ENCODE measurements at regions not wholly inside any gene's neighbourhood (a gene's known extent, or its start where the extent isn't known, plus 50 kb on each side); places are given as distances from the start of the nearest gene placed in this dataset.
A peak's percentile ranks its signal among the peaks of the same experiment; 100 is the strongest.

DNA sequence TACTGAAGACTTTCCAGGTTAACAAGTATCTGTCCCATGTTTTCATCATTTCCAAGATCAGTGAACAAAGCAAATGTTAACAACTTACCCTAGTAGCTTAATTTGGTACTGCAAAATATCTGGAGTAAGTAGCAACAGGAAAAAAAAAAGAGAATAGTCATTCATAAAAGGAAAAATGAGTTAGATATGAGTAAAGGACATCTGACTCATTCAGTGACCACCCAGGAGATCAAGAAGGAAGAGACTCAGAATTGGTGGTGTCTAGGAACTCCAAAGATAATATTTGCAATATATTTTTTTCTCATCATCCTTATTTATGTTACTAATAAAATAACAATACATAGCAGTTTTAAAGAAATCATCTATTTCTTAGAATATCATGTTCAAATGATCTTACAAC is 253.8 kb upstream of the COL8A1 start:
- Histone ChIP-seq H3K4me1 (replicated peaks) (peaks cover 18% of the 10 kb centered on the region), H3K36me3 (no peaks in the 10 kb centered on the region), H3K4me3 (no peak overlapping the region), H3K27ac (no peak overlapping the region), H3K27me3 (replicated peaks) (no peaks in the 10 kb centered on the region), H3K9me3 (replicated peaks) (no peaks in the 10 kb centered on the region)
- peak in 1 of 2 experiments; percentile 49 for DNase-seq (ENCODE audit: low read depth in 1 of 2, low spot score in 2 of 2)

DNA sequence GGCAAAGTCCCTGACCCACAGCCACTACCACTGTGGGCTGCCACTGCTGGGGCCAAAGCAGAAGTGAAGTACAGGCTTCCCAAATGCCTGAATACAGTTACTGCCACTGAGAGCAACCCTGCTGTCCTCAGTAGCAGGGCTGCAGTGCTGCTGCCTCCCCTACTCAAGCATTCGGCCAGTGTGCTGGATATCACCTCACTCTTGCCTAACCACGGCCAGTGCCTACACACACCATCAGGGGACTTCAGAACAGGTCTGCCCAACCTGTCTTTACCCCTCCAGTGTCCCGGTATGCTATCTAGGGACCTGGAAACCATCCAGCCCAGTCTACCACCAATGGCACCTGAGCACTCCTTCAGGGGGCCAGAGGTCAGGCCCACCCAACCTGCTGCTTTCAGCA is 261.5 kb upstream of the COL8A1 start:
- no peaks in the 10 kb centered on the region for H3K4me1 ChIP-seq (replicated peaks)
- H3K27me3 ChIP-seq (replicated peaks): no peaks in the 10 kb centered on the region
- no peak overlapping the region for H3K4me3 ChIP-seq
- no peak for DNase-seq (ENCODE audit: low read depth in 1 of 2, low spot score in 2 of 2)
- H3K36me3 ChIP-seq: no peaks in the 10 kb centered on the region
- H3K27ac ChIP-seq: no peak overlapping the region
- H3K9me3 ChIP-seq (replicated peaks): no peaks in the 10 kb centered on the region

DNA sequence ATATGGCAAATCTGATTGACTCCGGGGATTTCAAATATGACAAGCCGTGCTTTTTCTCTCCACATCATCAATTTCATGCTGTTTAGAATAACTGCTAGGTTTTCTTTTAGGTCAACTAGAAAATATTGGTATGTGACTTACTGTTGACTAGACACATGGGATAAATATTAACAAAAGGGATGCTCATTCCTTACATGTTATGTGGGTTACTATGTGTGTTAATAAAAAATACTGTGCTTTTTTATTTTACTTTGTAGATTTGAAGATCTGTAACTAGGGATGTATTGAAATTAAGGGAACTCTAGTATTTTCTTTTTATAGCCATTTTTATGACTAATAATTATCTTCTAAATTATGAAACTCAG is 264.6 kb upstream of the COL8A1 start:
- Histone ChIP-seq H3K27ac (no peak overlapping the region), H3K4me1 (replicated peaks) (no peaks in the 10 kb centered on the region), H3K27me3 (replicated peaks) (no peaks in the 10 kb centered on the region), H3K36me3 (no peaks in the 10 kb centered on the region), H3K4me3 (no peak overlapping the region), H3K9me3 (replicated peaks) (no peaks in the 10 kb centered on the region)
- DNase-seq (ENCODE audit: low read depth in 1 of 2, low spot score in 2 of 2): no peak

DNA sequence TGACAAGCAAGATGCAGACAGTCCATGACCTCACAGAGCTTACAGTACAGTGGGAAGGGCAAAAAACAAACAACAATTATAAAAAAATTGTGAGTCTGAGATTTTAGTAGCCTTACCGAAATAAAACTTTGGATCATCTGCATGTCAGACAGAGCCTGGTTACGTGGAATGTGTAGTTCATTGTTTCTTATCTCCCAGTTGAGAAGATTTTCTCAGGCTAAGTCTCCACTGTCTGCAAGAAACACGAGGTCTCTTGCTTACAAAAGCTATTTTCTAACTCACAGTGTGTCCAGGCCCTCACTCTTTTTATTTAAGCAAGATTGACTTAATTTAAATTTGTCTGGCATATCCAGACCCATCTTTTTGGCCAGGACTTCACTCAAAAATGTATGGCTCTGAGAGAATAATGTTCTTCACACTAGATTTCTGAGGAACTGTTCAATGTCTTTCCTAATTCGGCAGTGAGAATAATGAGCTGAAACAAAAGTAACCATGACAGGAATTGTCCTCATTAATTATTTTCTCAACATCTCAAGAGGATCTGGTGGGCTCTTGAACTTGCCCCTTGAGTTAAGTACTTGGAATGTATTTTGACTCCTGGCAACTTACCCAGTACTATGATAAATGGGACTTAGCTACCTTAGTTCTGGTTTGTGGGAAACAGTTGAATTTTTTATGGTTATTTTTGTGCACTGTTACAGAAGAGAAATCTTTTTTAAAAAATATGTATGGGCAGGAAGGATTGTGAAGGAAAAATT is 265.1 kb upstream of the COL8A1 start:
- Histone ChIP-seq H3K27me3 (replicated peaks) (no peaks in the 10 kb centered on the region), H3K9me3 (replicated peaks) (no peaks in the 10 kb centered on the region), H3K4me1 (replicated peaks) (no peaks in the 10 kb centered on the region), H3K4me3 (no peak overlapping the region), H3K36me3 (no peaks in the 10 kb centered on the region), H3K27ac (no peak overlapping the region)
- no peak for DNase-seq (ENCODE audit: low read depth in 1 of 2, low spot score in 2 of 2)

DNA sequence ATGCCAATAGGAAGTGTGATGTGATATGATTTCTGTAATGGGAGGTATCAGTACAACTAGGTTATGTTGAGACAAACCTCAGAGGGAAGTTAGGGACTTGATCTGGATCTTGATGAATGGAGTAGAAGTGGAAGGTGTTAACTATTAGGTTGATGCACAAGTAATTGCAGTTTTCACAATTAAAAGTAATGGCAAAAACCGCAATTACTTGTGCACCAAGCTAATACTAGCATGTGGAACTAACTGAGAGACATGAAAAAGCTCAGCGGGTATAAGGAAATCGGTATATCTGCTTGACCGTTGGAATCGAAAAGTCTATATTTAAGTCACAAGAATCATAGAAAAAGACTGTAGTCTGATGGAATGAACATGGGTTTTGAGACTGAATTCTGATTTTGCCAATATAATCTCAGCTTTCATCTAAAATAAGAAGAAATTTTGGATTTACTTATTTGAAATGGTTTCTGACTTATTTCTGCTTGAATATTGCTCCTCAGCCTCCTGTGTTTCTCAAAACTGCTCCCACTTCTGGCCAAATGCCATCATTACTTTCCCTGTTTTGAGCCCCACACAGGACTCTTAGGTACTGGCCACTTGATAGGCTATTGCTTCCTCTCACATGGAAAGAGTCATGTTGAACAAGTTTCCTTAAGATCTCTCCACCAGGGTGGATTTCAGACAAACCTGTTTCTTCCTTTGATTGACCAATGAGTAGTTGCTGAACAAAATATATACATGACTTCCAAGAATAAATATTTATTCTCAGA is 271.5 kb upstream of the COL8A1 start:
- Histone ChIP-seq H3K9me3 (replicated peaks) (no peaks in the 10 kb centered on the region), H3K4me3 (no peak overlapping the region), H3K36me3 (no peaks in the 10 kb centered on the region), H3K27me3 (replicated peaks) (no peaks in the 10 kb centered on the region), H3K27ac (no peak overlapping the region), H3K4me1 (replicated peaks) (0 out of 2 replicates have a peak, but pooled peaks cover 4% of the 10 kb centered on the region)
- no peak for DNase-seq (ENCODE audit: low read depth in 1 of 2, low spot score in 2 of 2)

DNA sequence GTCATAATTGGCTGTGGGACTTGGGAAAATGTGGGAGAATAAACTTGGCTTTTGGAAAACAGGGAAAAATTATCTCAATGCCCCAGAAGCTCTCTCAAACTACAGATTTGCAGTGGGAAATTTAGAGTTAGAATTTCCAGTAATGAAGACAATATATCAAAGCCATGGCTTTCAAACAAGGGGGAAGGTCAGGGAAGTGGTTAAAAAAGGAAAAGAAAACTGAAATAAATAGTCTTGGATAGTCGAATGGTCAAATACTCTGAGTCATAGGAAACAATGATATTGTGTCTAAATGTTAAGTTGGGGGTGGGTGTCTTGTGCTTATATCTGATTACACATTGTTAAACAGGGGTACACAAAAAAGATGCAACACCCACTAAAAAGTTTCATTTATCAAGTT is 272.4 kb upstream of the COL8A1 start:
- no peak overlapping the region for H3K4me3 ChIP-seq
- H3K36me3 ChIP-seq: no peaks in the 10 kb centered on the region
- H3K27ac ChIP-seq: no peak overlapping the region
- 0 out of 2 replicates have a peak, but pooled peaks cover 4% of the 10 kb centered on the region for H3K4me1 ChIP-seq (replicated peaks)
- no peaks in the 10 kb centered on the region for H3K9me3 ChIP-seq (replicated peaks)
- no peaks in the 10 kb centered on the region for H3K27me3 ChIP-seq (replicated peaks)
- DNase-seq (ENCODE audit: low read depth in 1 of 2, low spot score in 2 of 2): no peak

DNA sequence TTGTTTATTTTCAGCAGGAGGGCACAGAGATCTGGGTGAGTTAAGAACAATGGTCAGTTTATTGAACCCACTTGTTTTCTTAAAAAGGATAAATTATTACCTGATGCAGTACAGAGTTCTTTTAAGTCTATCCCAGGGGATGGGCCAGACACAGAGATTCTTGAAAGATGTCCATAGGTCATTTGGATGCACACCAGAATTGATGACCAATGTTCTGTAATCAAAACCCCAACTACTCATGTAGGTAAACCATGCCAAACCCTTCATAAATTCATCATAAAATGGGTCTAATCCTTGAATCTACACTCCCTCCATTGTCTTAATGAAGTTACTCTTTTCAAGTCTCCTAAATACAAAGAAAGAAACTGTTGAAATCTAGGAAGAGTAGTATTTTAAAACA is 273.0 kb upstream of the COL8A1 start:
- H3K36me3 ChIP-seq: no peaks in the 10 kb centered on the region
- no peak for DNase-seq (ENCODE audit: low read depth in 1 of 2, low spot score in 2 of 2)
- no peaks in the 10 kb centered on the region for H3K27me3 ChIP-seq (replicated peaks)
- 0 out of 2 replicates have a peak, but pooled peaks cover 4% of the 10 kb centered on the region for H3K4me1 ChIP-seq (replicated peaks)
- no peak overlapping the region for H3K4me3 ChIP-seq
- no peak overlapping the region for H3K27ac ChIP-seq
- no peaks in the 10 kb centered on the region for H3K9me3 ChIP-seq (replicated peaks)

DNA sequence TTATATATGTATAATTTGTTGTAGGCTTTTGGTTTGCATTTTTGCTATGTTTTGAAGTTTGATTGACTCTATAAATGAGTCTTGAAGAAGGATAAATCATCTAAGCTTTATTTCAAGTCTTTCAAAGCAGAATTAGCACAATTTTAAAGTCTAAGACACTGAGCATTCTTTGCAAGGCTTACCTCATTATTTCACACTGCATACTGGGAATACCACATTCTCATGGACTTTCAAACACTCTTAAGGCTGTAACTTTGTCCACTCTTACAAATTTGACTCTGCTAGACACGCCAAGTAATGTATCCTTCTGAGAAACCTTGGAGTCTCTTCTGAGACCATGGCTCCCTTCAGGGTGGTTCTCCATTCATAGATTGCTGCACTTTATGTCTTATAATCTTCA is 281.3 kb upstream of the COL8A1 start:
- no peaks in the 10 kb centered on the region for H3K36me3 ChIP-seq
- no peak overlapping the region for H3K4me3 ChIP-seq
- H3K9me3 ChIP-seq (replicated peaks): no peaks in the 10 kb centered on the region
- H3K27ac ChIP-seq: no peak overlapping the region
- no peaks in the 10 kb centered on the region for H3K27me3 ChIP-seq (replicated peaks)
- H3K4me1 ChIP-seq (replicated peaks): no peaks in the 10 kb centered on the region
- no peak for DNase-seq (ENCODE audit: low read depth in 1 of 2, low spot score in 2 of 2)

DNA sequence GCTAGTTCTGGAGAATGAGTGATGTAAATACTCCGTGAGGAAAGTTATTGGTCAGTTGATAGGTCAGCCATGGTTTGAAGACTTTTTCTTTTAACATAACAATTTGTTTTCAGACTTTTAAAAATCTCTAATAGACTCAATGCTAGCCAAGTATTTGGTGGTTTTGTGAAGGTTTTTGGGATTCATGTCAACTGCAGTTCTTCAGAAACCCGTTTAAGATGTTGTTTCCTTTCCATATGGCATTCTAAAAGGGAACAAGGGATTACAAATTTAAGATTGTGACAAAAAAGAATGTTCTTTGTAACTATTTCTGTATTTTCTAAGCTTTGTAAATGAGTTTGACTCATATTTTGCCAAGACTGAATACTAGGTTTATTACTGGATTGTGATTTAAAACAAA is 281.7 kb upstream of the COL8A1 start:
- H3K27me3 ChIP-seq (replicated peaks): no peaks in the 10 kb centered on the region
- no peaks in the 10 kb centered on the region for H3K36me3 ChIP-seq
- no peaks in the 10 kb centered on the region for H3K4me1 ChIP-seq (replicated peaks)
- DNase-seq (ENCODE audit: low read depth in 1 of 2, low spot score in 2 of 2): no peak
- H3K27ac ChIP-seq: no peak overlapping the region
- no peaks in the 10 kb centered on the region for H3K9me3 ChIP-seq (replicated peaks)
- no peak overlapping the region for H3K4me3 ChIP-seq

DNA sequence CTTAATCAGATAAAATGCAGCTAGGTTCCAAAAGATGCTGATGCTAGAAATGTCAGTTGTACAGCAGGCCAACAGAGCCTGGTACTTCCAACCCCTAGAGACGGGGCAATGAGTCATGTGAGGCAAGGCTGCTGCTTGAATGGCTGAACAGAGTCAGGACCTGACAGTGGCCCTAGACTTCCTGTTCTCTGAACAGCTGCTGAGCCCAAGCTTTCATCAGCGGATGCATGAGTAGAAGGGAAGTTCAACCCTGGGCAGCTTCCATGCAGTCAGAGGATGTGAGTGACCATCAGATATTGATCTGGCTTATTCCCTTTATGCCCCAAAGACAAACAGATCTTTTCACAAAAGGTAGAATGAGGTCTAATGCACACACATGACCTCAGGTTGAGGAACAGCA is 282.9 kb upstream of the COL8A1 start:
- no peaks in the 10 kb centered on the region for H3K9me3 ChIP-seq (replicated peaks)
- H3K36me3 ChIP-seq: no peaks in the 10 kb centered on the region
- no peak overlapping the region for H3K27ac ChIP-seq
- no peak overlapping the region for H3K4me3 ChIP-seq
- DNase-seq (ENCODE audit: low read depth in 1 of 2, low spot score in 2 of 2): no peak
- no peaks in the 10 kb centered on the region for H3K27me3 ChIP-seq (replicated peaks)
- H3K4me1 ChIP-seq (replicated peaks): no peaks in the 10 kb centered on the region

DNA sequence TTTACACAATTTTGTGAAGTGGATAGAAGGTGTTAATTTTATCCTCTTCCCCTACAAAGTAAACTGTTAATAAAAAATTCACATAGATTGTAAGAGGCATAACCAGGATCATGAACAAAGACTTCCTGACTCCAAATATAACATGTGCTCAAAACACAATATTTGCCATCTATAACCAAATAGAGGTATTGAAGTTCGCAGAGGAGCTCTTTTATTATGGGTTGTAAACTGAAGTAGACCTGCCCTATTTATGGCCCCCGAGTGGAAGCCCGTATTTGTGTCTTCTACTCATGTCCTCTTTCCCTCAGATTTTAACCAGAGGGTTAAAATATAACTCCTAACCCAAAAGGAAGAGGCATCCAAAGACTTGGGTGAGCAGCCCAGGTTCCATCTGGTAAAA is 285.6 kb upstream of the COL8A1 start:
- Histone ChIP-seq H3K36me3 (no peaks in the 10 kb centered on the region), H3K4me1 (replicated peaks) (no peaks in the 10 kb centered on the region), H3K27ac (no peak overlapping the region), H3K4me3 (no peak overlapping the region), H3K9me3 (replicated peaks) (no peaks in the 10 kb centered on the region), H3K27me3 (replicated peaks) (no peaks in the 10 kb centered on the region)
- no peak for DNase-seq (ENCODE audit: low read depth in 1 of 2, low spot score in 2 of 2)

DNA sequence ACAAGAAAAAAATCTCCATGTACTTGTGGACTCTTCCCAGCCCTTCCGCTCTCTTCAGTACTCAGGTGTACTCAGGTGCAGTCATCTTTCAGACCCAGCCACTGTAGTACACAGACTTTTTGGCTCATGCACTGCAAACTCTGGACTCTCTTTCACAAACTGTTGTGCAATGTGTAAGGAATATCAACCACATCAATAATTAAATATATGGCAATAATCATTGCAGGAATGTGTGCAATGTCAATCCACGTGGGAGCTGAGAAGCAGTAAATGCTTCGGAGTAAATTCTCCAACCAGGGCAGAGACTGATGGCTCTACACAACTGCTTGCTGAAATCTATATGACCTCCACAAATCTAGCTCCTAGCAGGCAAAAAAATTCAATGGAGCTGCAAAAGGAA is 287.3 kb upstream of the COL8A1 start:
- H3K27ac ChIP-seq: no peak overlapping the region
- H3K9me3 ChIP-seq (replicated peaks): no peaks in the 10 kb centered on the region
- H3K4me1 ChIP-seq (replicated peaks): no peaks in the 10 kb centered on the region
- no peaks in the 10 kb centered on the region for H3K27me3 ChIP-seq (replicated peaks)
- DNase-seq (ENCODE audit: low read depth in 1 of 2, low spot score in 2 of 2): no peak
- H3K36me3 ChIP-seq: no peaks in the 10 kb centered on the region
- H3K4me3 ChIP-seq: no peak overlapping the region

DNA sequence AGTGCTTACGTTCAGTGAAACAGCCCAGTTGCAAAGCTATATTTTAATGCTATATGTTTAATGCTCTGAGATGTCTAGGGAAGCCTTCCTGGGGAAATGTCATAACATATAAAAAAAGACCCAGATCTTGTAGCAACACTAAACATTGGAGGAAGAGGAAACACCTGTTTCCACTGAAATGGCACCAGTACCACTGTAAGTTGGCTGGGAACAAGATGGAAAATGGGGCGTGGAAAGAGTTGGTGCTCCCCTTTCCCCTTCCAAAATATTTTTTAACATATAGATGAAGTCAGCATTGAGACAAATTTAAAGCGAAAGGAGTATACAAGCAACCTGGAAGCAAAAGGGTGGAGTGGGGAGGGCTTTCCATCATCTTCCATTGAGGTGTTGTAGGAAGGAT is 289.9 kb upstream of the COL8A1 start:
- H3K36me3 ChIP-seq: no peaks in the 10 kb centered on the region
- no peak overlapping the region for H3K4me3 ChIP-seq
- DNase-seq (ENCODE audit: low read depth in 1 of 2, low spot score in 2 of 2): no peak
- H3K9me3 ChIP-seq (replicated peaks): no peaks in the 10 kb centered on the region
- no peaks in the 10 kb centered on the region for H3K27me3 ChIP-seq (replicated peaks)
- H3K4me1 ChIP-seq (replicated peaks): no peaks in the 10 kb centered on the region
- no peak overlapping the region for H3K27ac ChIP-seq

DNA sequence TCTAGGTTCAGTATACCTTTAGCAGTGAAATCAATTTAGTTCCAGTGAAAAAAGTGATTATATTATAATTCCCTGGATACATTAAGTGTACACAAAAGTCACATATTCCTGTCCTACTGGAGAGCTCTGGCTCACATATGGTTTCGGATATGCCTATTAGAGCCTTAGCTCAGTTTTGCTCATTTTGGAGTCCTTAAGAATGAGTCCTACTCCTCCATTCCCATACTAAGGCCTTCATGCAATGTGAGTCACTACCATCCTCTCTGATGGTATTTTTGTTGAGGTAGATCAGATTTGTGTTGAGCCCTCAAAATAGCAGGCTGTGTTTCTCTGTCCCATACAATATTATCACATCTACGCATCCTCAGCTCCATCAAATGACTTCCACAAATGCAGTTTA is 294.2 kb upstream of the COL8A1 start:
- Histone ChIP-seq H3K4me3 (no peak overlapping the region), H3K4me1 (replicated peaks) (no peaks in the 10 kb centered on the region), H3K9me3 (replicated peaks) (no peaks in the 10 kb centered on the region), H3K27ac (no peak overlapping the region), H3K27me3 (replicated peaks) (no peaks in the 10 kb centered on the region), H3K36me3 (no peaks in the 10 kb centered on the region)
- no peak for DNase-seq (ENCODE audit: low read depth in 1 of 2, low spot score in 2 of 2)

Measured in SJSA1 (cell line).